Fibroblast of the aortic adventitia (primary cell): ENCODE measurements at regions not wholly inside any gene's neighbourhood (a gene's known extent, or its start where the extent isn't known, plus 50 kb on each side); places are given as distances from the start of the nearest gene placed in this dataset.

Source experiments
- DNase-seq: peaks from one replicate; pipeline ENCODE4 v3.0.0-alpha.2; 2010; ENCODE audit warnings: low read depth
- H3K4me3 ChIP-seq: 2 replicates; pipeline ENCODE4 v1.5.1; 2011; ENCODE audit warnings: low read depth, mild to moderate bottlenecking, control low read depth, low read length, moderate library complexity
- TF ChIP-seq, protein P1 (sequence below): IDR thresholded peaks from 2 replicates; pipeline ENCODE4 v1.5.1; 2011; ENCODE audit warnings: mild to moderate bottlenecking, low read length, control low read depth, inconsistent platforms; ENCODE audit not compliant: insufficient read depth

DNA sequence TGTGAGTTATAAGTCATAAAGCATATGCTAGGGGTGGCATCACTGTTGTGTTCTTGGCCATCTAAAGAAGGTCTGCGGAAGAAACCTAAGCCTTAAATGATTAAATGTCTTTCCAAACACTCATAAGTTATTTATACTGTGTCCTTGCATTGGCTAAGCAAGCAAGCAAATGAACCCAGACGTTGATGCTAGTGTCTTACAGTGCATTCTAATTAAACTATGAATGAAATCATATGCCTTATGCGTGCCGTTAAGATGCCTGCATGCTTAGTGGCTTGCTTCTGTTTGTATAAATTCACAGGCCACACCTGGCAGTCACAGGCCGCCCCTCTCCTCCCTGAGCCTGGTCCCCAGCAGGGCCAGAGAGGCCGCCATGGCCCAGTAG lies 49.9 kb downstream of the RIN2 start:
- H3K4me3 ChIP-seq: no peak overlapping the region
- TF ChIP-seq, protein P1, sequence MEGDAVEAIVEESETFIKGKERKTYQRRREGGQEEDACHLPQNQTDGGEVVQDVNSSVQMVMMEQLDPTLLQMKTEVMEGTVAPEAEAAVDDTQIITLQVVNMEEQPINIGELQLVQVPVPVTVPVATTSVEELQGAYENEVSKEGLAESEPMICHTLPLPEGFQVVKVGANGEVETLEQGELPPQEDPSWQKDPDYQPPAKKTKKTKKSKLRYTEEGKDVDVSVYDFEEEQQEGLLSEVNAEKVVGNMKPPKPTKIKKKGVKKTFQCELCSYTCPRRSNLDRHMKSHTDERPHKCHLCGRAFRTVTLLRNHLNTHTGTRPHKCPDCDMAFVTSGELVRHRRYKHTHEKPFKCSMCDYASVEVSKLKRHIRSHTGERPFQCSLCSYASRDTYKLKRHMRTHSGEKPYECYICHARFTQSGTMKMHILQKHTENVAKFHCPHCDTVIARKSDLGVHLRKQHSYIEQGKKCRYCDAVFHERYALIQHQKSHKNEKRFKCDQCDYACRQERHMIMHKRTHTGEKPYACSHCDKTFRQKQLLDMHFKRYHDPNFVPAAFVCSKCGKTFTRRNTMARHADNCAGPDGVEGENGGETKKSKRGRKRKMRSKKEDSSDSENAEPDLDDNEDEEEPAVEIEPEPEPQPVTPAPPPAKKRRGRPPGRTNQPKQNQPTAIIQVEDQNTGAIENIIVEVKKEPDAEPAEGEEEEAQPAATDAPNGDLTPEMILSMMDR: no peak
- no peak for DNase-seq

DNA sequence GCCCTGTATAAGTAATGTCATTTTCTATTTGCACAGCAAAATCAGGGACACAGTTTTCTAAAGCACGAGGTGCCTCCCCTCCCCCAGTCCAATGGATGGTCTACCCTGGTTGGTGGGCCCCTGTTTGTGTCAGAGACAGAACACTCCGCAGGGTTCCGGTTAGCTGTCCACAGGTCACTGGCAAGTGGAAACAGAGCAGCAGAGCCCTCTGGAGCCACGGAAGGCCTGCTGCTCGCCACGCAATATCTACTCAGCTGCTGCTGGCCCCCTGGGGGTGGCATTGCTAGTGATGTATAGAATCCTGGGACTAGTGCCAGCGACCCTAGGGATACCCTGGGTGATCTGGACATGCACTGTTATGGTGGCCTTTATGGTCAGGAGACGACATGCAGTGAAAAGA lies 50.4 kb downstream of the RIN2 start:
- DNase-seq: no peak
- H3K4me3 ChIP-seq: no peak overlapping the region
- TF ChIP-seq, protein P1: no peak

DNA sequence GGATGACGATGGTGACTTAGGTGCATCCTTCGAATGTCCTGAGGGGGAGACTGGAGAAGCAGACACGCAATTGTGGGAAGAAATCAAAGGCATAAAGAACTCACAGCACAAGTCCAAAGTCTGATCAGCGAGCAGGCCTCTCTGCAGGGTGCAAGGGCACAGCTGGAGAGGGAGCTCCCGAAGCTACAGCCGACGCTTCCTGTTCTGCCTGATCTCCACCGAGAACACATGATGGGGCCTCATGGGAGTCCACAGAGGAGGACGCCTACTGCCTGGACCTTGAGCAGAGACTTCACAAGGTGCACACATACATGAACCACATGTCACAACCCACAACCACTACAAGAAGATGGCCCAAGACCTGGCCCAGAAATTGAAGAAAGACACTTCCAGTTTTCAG lies 51.4 kb downstream of the RIN2 start:
- no peak for DNase-seq
- no peak overlapping the region for H3K4me3 ChIP-seq
- TF ChIP-seq, protein P1: no peak

DNA sequence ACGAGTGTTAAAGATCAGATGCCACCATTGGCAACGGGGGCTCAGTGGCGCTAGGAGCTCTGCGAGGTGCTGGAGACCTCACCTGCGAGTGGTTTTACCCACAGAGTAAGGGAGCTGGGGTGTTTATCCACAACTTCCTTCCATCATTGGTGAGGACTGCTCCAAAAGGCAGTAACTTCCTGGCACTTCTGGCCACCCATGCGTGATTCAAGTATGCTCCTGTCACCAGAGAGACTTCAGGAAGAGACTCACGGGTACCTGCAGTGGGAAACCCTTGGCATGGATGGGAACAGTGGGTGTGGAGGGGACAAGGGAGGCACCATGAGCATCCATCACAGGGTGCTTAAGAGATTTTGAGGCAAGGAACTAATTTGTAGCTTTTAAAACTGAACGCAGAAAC lies 53.2 kb downstream of the RIN2 start:
- H3K4me3 ChIP-seq: no peak overlapping the region
- no peak for DNase-seq
- TF ChIP-seq, protein P1: no peak

DNA sequence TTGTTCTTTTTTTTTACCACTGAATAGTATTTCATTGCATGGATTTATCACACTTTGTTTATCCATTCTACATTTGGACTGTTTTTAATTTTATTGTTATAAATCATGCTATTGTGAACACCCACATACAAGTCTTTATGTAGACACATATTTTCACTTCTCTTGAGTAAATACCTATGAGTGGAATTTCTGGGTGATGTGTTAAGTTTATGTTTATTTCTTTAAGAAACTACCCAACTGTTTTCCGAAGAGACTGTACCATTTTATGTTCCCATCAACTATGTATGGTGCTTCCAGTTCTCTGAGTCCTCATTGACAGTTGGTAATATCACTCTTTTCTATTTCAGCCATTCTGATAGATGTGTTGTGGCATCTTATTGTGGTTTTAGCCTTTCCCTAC lies 54.0 kb downstream of the RIN2 start:
- H3K4me3 ChIP-seq: no peak overlapping the region
- TF ChIP-seq, protein P1: no peak
- no peak for DNase-seq

DNA sequence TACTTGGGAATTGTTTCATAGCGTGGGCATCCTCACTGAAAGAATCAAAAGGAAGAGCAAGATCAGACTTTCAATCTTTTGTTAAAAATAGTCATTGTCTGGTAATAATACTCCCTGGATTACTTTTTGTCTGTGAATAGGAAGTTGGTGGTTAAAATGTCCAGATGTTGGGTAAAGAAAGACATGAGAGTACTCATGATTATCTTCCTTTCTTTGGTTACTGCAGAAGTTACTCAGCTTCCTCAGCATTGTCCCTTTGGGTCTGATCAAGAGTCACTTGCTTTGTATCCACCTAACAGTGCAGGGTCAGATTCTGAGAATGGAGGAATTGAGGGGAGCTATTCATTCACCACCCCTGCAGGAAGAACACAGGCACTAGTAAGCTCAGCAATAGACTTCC lies 54.6 kb downstream of the RIN2 start:
- TF ChIP-seq, protein P1: no peak
- DNase-seq: no peak
- no peak overlapping the region for H3K4me3 ChIP-seq

DNA sequence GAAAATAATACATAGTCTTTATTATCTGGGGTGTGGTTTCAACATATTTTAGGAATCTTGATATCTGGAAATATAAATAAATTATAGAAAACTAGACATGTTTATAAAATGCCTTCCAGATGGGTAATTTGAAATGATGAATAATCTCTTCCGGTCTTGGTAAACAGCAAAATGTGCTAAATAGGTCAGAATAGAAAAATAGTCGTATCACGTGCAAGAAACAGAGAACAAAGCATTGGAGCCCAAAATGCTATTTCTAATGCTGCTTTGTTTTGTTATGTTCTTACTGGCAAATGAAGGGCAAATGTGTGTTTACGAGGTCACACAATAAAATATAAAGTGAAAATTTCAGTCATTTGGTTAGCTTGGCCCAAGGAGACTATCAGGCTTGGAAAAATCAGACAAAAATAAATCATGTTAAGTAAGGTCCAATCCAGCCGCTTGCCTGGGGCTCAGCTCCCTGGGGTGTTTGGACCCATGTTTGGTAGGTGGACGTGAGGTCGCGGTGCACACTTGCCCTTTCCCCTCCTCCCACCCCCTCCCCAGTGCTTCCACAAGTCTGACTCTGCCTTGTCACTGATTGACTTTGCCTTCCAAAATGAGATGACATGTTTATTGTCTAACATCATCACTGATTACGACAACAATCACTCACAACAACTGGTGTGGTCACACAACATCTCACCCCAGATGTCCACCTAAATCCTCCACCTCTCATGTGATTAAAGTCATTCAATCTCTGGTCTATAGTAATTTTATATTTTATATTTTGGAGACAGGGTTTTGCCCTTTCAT lies 56.0 kb downstream of the RIN2 start:
- DNase-seq: peak; percentile 71
- TF ChIP-seq, protein P1: no peak
- H3K4me3 ChIP-seq: no peak overlapping the region
